Body of pancreas (tissue), 4 donors: ENCODE measurements at regions not wholly inside any gene's neighbourhood (a gene's known extent, or its start where the extent isn't known, plus 50 kb on each side); places are given as distances from the start of the nearest gene placed in this dataset. TPM values are rescaled to one million over a fixed set of nuclear protein-coding genes. Genes with fewer than 3 reads are reported as not detected.

Experiments
- ATAC-seq: fragments of 150-250 bp; one replicate; pipeline ENCODE4 v1.9.1; 2016
- DNase-seq, 4 donors: peaks; one replicate each; pipeline ENCODE4 v3.0.0-alpha.2; 2019
- H3K27ac ChIP-seq, 4 donors: fragments of 200-600 bp; sonication (generic); 1 replicate in 3 of 4; 2 replicates in 1 of 4; pipeline versions ENCODE4 v1.5.1 to v1.6.1; 2016 to 2019; ENCODE audit warnings: mild to moderate bottlenecking in 1 of 4, mixed read lengths in 1 of 4, moderate library complexity in 1 of 4
- H3K27me3 ChIP-seq, 2 donors: fragments of 200-600 bp; sonication (generic); one replicate each; pipeline ENCODE4 v1.6.0; 2016; ENCODE audit warnings: mild to moderate bottlenecking in 1 of 2
- H3K36me3 ChIP-seq, 2 donors: fragments of 200-600 bp; sonication (generic); replicated peaks in 1 of 2; 2 replicates each; pipeline ENCODE4 v1.5.1; 2016; ENCODE audit warnings: low read depth in 2 of 2; ENCODE audit not compliant: insufficient read depth in 1 of 2
- H3K4me1 ChIP-seq: fragments of 200-600 bp; sonication (generic); one replicate; pipeline ENCODE4 v1.6.0; 2016
- H3K4me3 ChIP-seq, 2 donors: fragments of 200-600 bp; sonication (generic); 1 replicate in 1 of 2; 2 replicates in 1 of 2; pipeline ENCODE4 v1.5.1; 2016 to 2019
- H3K9me3 ChIP-seq, 3 donors: fragments of 200-600 bp; sonication (generic); 1 replicate in 2 of 3; 2 replicates in 1 of 3; pipeline ENCODE4 v1.5.1; 2016
- POLR2A ChIP-seq, 3 donors: fragments of 450-650 bp; IDR thresholded peaks; one replicate each; pipeline ENCODE4 v1.6.1; 2016; ENCODE audit warnings: antibody characterized with exemption in 3 of 3, mild to moderate bottlenecking in 2 of 3
- WGBS, 2 donors: methylation state at CpG; one replicate each; pipeline ENCODE4 v1.1.5; 2017; 5-methylcytosine and 5-hydroxymethylcytosine counted together
- intact Hi-C: fragments of 100-400 bp; cut with DNase I; formaldehyde crosslinking; loops from one replicate; pipeline ENCODE4 v1.15.1; 2023
- small RNA-seq: library from RNA; depleted of rRNA; stranded (forward); fragments of <200 nt; gene quantifications from one replicate; pipeline ENCODE3, GENCODE V24; 2016
- TF ChIP-seq, protein P1 (sequence below), 7 experiments: fragments of 450-650 bp in 4 of 7; fragments of 200-600 bp in 3 of 7; sonication (generic) in 3 of 7; IDR thresholded peaks; one replicate each; pipeline ENCODE4 v1.5.1; 2016 to 2019; ENCODE audit warnings: antibody characterized with exemption in 7 of 7

DNA sequence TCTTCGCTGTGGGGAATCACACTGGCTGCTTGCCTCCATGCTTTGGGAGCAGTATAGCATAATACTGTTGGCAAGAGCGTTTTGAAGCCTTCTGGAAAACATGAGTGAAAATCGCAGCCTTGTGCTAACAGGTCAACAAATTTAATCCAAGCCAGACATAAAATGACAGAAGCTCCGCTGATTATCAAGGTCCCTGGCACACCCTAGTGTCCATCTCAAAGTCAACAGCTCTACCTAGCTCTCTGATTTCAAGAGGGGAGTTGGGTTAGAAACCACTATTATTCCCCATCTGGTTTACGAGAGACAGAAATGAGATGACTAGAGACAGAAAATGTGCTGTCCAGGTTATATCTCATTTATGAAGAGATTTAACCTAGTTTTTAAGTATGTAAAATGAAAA is 73.6 kb upstream of the MDFIC2 start:
- no peaks in the 10 kb centered on the region for H3K9me3 ChIP-seq
- ATAC-seq, result no peak
- no peaks in the 10 kb centered on the region for H3K27me3 ChIP-seq

DNA sequence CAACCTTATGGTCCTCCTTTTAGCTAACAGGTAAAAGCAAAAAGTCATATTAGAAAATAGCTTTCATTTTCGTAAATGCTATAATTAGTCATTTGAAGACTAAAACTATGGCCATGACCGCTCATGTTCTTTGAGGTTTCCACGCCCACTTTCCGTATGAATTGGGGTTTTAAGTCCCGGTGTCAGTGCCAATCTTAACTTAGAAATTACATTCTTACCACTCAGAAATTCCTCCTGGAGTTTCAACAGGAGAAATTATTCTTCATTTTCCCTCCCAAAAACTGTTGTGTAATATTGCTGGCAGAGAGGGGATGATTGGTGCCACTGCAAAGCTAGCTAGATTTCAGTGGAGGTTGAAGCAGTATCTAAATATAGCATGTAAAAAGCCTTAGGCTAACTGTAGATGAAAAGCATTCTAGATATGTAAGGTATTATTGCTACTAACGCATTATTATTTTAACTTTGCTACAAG is 71.0 kb upstream of the MDFIC2 start:
- Histone ChIP-seq H3K4me1 (no peaks in the 10 kb centered on the region), H3K36me3 (no peaks in the 10 kb centered on the region), H3K27me3 (no peaks in the 10 kb centered on the region), H3K4me3 (no peak overlapping the region), H3K27ac (no peak overlapping the region), H3K9me3 (no peaks in the 10 kb centered on the region)
- DNase-seq (no peak), ATAC-seq (no peak)
- WGBS, 2 donors, result 81 to 82% methylated on average over 6 of the region's 6 CpGs
- TF ChIP-seq, protein P1, sequence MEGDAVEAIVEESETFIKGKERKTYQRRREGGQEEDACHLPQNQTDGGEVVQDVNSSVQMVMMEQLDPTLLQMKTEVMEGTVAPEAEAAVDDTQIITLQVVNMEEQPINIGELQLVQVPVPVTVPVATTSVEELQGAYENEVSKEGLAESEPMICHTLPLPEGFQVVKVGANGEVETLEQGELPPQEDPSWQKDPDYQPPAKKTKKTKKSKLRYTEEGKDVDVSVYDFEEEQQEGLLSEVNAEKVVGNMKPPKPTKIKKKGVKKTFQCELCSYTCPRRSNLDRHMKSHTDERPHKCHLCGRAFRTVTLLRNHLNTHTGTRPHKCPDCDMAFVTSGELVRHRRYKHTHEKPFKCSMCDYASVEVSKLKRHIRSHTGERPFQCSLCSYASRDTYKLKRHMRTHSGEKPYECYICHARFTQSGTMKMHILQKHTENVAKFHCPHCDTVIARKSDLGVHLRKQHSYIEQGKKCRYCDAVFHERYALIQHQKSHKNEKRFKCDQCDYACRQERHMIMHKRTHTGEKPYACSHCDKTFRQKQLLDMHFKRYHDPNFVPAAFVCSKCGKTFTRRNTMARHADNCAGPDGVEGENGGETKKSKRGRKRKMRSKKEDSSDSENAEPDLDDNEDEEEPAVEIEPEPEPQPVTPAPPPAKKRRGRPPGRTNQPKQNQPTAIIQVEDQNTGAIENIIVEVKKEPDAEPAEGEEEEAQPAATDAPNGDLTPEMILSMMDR (IDR thresholded peaks at IDR 0.05), result no peak
- no peak for TF ChIP-seq POLR2A (IDR thresholded peaks at IDR 0.05)
- intact Hi-C loops, result no loop called here

More for the DNA sequence above, 73.6 kb upstream of the MDFIC2 start:
- no peak overlapping the region for H3K27ac ChIP-seq
- H3K4me3 ChIP-seq, result no peak overlapping the region
- no peaks in the 10 kb centered on the region for H3K36me3 ChIP-seq
- no peak for DNase-seq
- H3K4me1 ChIP-seq, result no peaks in the 10 kb centered on the region
- 71 to 78% methylated on average over 5 of the region's 5 CpGs for WGBS, 2 donors
- intact Hi-C loops, result no loop called here
- TF ChIP-seq, protein P1 (IDR thresholded peaks at IDR 0.05), result no peak
- no peak for TF ChIP-seq POLR2A (IDR thresholded peaks at IDR 0.05)

DNA sequence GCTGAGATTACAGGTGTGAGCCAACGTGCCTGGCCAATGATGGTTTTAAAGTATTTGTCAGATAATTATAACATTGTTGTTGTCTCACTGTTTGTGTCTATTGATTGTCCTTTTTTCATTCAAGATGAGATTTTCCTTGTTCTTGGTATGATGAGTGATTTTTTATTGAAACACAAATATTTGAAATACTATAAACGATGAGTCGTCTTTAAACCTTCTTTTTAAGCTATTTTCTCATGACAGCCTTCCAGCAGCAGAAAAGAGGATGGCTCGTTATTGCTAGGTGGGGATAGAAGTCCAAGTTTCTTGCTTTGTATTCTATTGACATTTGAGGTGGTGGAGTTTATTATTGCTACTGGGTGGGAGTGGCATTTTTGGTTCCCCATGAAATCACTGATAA is 61.7 kb upstream of the MDFIC2 start:
- Histone ChIP-seq H3K27ac (no peak overlapping the region), H3K27me3 (no peaks in the 10 kb centered on the region), H3K4me1 (no peaks in the 10 kb centered on the region), H3K4me3 (no peak overlapping the region), H3K9me3 (peaks cover 0 to 4% (median 0%) of the 10 kb centered on the region in 3 donors), H3K36me3 (no peaks in the 10 kb centered on the region)
- ATAC-seq (no peak), DNase-seq (no peak)
- TF ChIP-seq POLR2A (IDR thresholded peaks at IDR 0.05), result no peak
- TF ChIP-seq, protein P1 (IDR thresholded peaks at IDR 0.05), result no peak
- intact Hi-C loops, result no loop called here
- 55% methylated on average over 4 of the region's 4 CpGs for WGBS, 2 donors

Small RNA genes in the stretch of these regions (small RNA-seq; reads per million reads assigned to genes)
- not detected for gene COX6CP6
- gene RNU6-281P, result not detected
